Stimulated activated CD4-positive, alpha-beta T cell treated with anti-CD3 and anti-CD28 coated beads, Interleukin-4, amount 100 ng/mL, for 4 hours (primary cell): ENCODE measurements at regions not wholly inside any gene's neighbourhood (a gene's known extent, or its start where the extent isn't known, plus 50 kb on each side); places are given as distances from the start of the nearest gene placed in this dataset.

Experiments used
- DNase-seq, 2 experiments: peaks; one replicate each; pipeline ENCODE4 v3.0.0-alpha.2; 2020

GRCh38 chr7:155871211-155871610 is 58.9 kb upstream of the SHH start:
- no peak for DNase-seq

- no peak for DNase-seq
Observed at GRCh38 chr7:155870334-155871180, 58.3 kb upstream of the SHH start.

- DNase-seq, result no peak
Observed at GRCh38 chr7:155869784-155870076, 57.5 kb upstream of the SHH start.

- no peak for DNase-seq
Observed at GRCh38 chr7:155868955-155869783, 56.9 kb upstream of the SHH start.

- no peak for DNase-seq
Observed at GRCh38 chr7:155867734-155868400, 55.6 kb upstream of the SHH start.

GRCh38 chr7:155867280-155867679 is 55.0 kb upstream of the SHH start:
- no peak for DNase-seq

GRCh38 chr7:155865830-155866525 is 53.7 kb upstream of the SHH start:
- no peak for DNase-seq

GRCh38 chr7:155864991-155865690 is 52.9 kb upstream of the SHH start:
- no peak for DNase-seq

GRCh38 chr7:155864271-155864985 is 52.2 kb upstream of the SHH start:
- DNase-seq, result no peak

GRCh38 chr7:155863721-155864151 is 51.5 kb upstream of the SHH start:
- no peak for DNase-seq

- no peak for DNase-seq
Observed at GRCh38 chr7:155862123-155862892, 50.0 kb upstream of the SHH start.
